H1 (cell line): ENCODE measurements at regions not wholly inside any gene's neighbourhood (a gene's known extent, or its start where the extent isn't known, plus 50 kb on each side); places are given as distances from the start of the nearest gene placed in this dataset.

Experiments
- CTCF ChIA-PET: fragments of 300-600 bp; sonication (Branson Sonifier 250); formaldehyde crosslinking; loops from one replicate; lab custom pipeline; 2021; ENCODE audit not compliant: partially characterized antibody; lab: Charles Lee
- POLR2A ChIA-PET: fragments of 300-600 bp; sonication (Branson Sonifier 250); formaldehyde crosslinking; loops from one replicate; lab custom pipeline; 2021; ENCODE audit warnings: inconsistent platforms; ENCODE audit not compliant: partially characterized antibody; lab: Charles Lee
- DNase-seq, 2 experiments: peaks; one replicate each; pipeline versions ENCODE4 v3.0.0 to v3.0.0-alpha.2; 2010 to 2022; ENCODE audit warnings: low spot score in 2 of 2, low read depth in 1 of 2, mixed read lengths in 1 of 2
- FAIRE-seq: peaks from 2 replicates; lab custom pipeline; 2011; peaks lifted over from hg19 to GRCh38; lab: Jason Lieb, UNC
- H2AFZ ChIP-seq: 2 replicates; pipeline ENCODE4 v1.8.1; 2012; ENCODE audit warnings: low read length, inconsistent platforms
- H2AK5ac ChIP-seq: 2 replicates; pipeline ENCODE4 v1.6.1; 2013; ENCODE audit warnings: low read depth, low read length
- H2BK120ac ChIP-seq: replicated peaks from 2 replicates; pipeline ENCODE3; 2013; ENCODE audit warnings: low read depth, low read length, inconsistent platforms
- H2BK12ac ChIP-seq: 2 replicates; pipeline ENCODE4 v1.6.1; 2013; ENCODE audit warnings: low read depth, low read length
- H2BK15ac ChIP-seq: 2 replicates; pipeline ENCODE4 v1.6.1; 2013; ENCODE audit warnings: low read length
- H2BK20ac ChIP-seq: 2 replicates; pipeline ENCODE4 v1.6.1; 2013; ENCODE audit warnings: low read length
- H2BK5ac ChIP-seq: 2 replicates; pipeline ENCODE4 v1.6.1; 2013; ENCODE audit warnings: low read depth, low read length
- H3K14ac ChIP-seq: 2 replicates; pipeline ENCODE4 v1.6.1; 2013; ENCODE audit warnings: inconsistent platforms; ENCODE audit not compliant: insufficient read length
- H3K18ac ChIP-seq: 2 replicates; pipeline ENCODE4 v1.6.1; 2013; ENCODE audit warnings: low read length; ENCODE audit errors: extremely low read depth
- H3K23ac ChIP-seq: 2 replicates; pipeline ENCODE4 v1.6.1; 2013; ENCODE audit warnings: inconsistent platforms; ENCODE audit not compliant: insufficient read length
- H3K23me2 ChIP-seq: 2 replicates; pipeline ENCODE4 v1.6.1; 2013; ENCODE audit warnings: low read depth, low read length
- H3K27ac ChIP-seq: 2 replicates; pipeline ENCODE4 v1.6.1; 2011; ENCODE audit warnings: low read depth, low read length, inconsistent platforms
- H3K27me3 ChIP-seq, 4 experiments: replicated peaks in 1 of 4; 1 replicate in 1 of 4; 2 replicates in 3 of 4; pipeline versions ENCODE4 v1.6.1 to v1.8.1; 2011 to 2013; ENCODE audit warnings: low read length in 3 of 4, mild to moderate bottlenecking in 3 of 4, inconsistent platforms in 2 of 4, mixed read lengths in 2 of 4, moderate library complexity in 1 of 4; ENCODE audit not compliant: control insufficient read depth in 3 of 4, insufficient read depth in 3 of 4; ENCODE audit errors: extremely low read depth in 1 of 4
- H3K36me3 ChIP-seq, 4 experiments: 2 replicates each; pipeline versions ENCODE4 v1.6.1 to v1.8.1; 2011 to 2013; ENCODE audit warnings: mild to moderate bottlenecking in 4 of 4, low read length in 3 of 4, moderate library complexity in 2 of 4, control low read depth in 1 of 4, inconsistent platforms in 1 of 4; ENCODE audit not compliant: insufficient read depth in 4 of 4, control insufficient read depth in 2 of 4
- H3K4ac ChIP-seq: replicated peaks from 2 replicates; pipeline ENCODE3; 2013; ENCODE audit warnings: low read length, low read depth, mixed read lengths, inconsistent platforms; ENCODE audit not compliant: insufficient read length
- H3K4me1 ChIP-seq, 4 experiments: replicated peaks in 1 of 4; 1 replicate in 1 of 4; 2 replicates in 3 of 4; pipeline versions ENCODE4 v1.6.1 to v1.8.1; 2011 to 2013; ENCODE audit warnings: low read length in 3 of 4, inconsistent platforms in 2 of 4, mixed read lengths in 1 of 4; ENCODE audit not compliant: insufficient read depth in 4 of 4, control insufficient read depth in 3 of 4
- H3K4me2 ChIP-seq, 2 experiments: 2 replicates each; pipeline versions ENCODE4 v1.6.1 to v1.8.1; 2011 to 2013; ENCODE audit warnings: low read depth in 2 of 2, low read length in 2 of 2, control low read depth in 1 of 2, inconsistent platforms in 1 of 2, mild to moderate bottlenecking in 1 of 2; ENCODE audit not compliant: insufficient read depth in 1 of 2
- H3K4me3 ChIP-seq, 4 experiments: fragments of 200-600, 300-600 bp in 1 of 4; sonication (generic), shearing (Covaris generic), sonication (Bioruptor Twin) in 1 of 4; 2 replicates each; pipeline versions ENCODE4 v1.5.1 to v1.8.1; 2011 to 2016; ENCODE audit warnings: low read length in 4 of 4, low read depth in 3 of 4, control low read depth in 2 of 4, inconsistent platforms in 2 of 4, mild to moderate bottlenecking in 2 of 4, mixed read lengths in 1 of 4, moderate library complexity in 1 of 4; ENCODE audit not compliant: insufficient read depth in 2 of 4; ENCODE audit errors: extremely low read depth in 1 of 4
- H3K56ac ChIP-seq: replicated peaks from 2 replicates; pipeline ENCODE3; 2013; ENCODE audit warnings: low read depth, mild to moderate bottlenecking, mixed read lengths, low read length, inconsistent platforms; ENCODE audit not compliant: insufficient read length
- H3K79me1 ChIP-seq: 2 replicates; pipeline ENCODE4 v1.6.1; 2013; ENCODE audit warnings: low read depth, low read length, control low read depth
- H3K79me2 ChIP-seq, 2 experiments: 2 replicates each; pipeline versions ENCODE4 v1.6.1 to v1.8.1; 2012 to 2013; ENCODE audit warnings: low read length in 2 of 2, mild to moderate bottlenecking in 2 of 2, inconsistent platforms in 1 of 2; ENCODE audit not compliant: insufficient read depth in 2 of 2, control insufficient read depth in 1 of 2
- H3K9ac ChIP-seq, 4 experiments: replicated peaks in 1 of 4; 1 replicate in 1 of 4; 2 replicates in 3 of 4; pipeline versions ENCODE4 v1.6.1 to v1.8.1; 2011 to 2013; ENCODE audit warnings: low read depth in 3 of 4, low read length in 3 of 4, control low read depth in 2 of 4, mild to moderate bottlenecking in 2 of 4, moderate library complexity in 2 of 4, inconsistent platforms in 1 of 4; ENCODE audit errors: extremely low read depth in 1 of 4
- H3K9me3 ChIP-seq, 2 experiments: 2 replicates each; pipeline versions ENCODE4 v1.6.1 to v1.8.1; 2012 to 2013; ENCODE audit warnings: mild to moderate bottlenecking in 2 of 2, moderate library complexity in 2 of 2, control low read depth in 1 of 2, inconsistent platforms in 1 of 2, low read depth in 1 of 2, low read length in 1 of 2, mixed read lengths in 1 of 2; ENCODE audit not compliant: insufficient read depth in 2 of 2
- H4K20me1 ChIP-seq, 2 experiments: replicated peaks in 1 of 2; 2 replicates each; pipeline versions ENCODE3 to v1.8.1; 2011 to 2013; ENCODE audit warnings: inconsistent platforms in 2 of 2, low read length in 2 of 2, mild to moderate bottlenecking in 1 of 2; ENCODE audit not compliant: insufficient read depth in 2 of 2, control insufficient read depth in 1 of 2
- H4K5ac ChIP-seq: 2 replicates; pipeline ENCODE4 v1.6.1; 2013; ENCODE audit warnings: low read length, low read depth, mixed read lengths, inconsistent platforms; ENCODE audit not compliant: insufficient read length
- H4K8ac ChIP-seq: 2 replicates; pipeline ENCODE4 v1.8.0; 2013; ENCODE audit warnings: mild to moderate bottlenecking, moderate library complexity, low read length, inconsistent platforms; ENCODE audit not compliant: insufficient read depth; ENCODE audit errors: extremely low read depth
- H4K91ac ChIP-seq: replicated peaks from 2 replicates; pipeline ENCODE3; 2013; ENCODE audit warnings: low read length, mixed read lengths, inconsistent platforms; ENCODE audit not compliant: insufficient read length
- ATF3 ChIP-seq: IDR thresholded peaks from 2 replicates; pipeline ENCODE4 v1.6.1; 2011; ENCODE audit warnings: low read depth, mild to moderate bottlenecking, low read length; ENCODE audit not compliant: insufficient read depth
- KDM4A ChIP-seq: IDR thresholded peaks from one replicate; pipeline ENCODE4 v1.7.1; 2012; ENCODE audit warnings: low read depth, mild to moderate bottlenecking, moderate library complexity, low read length, inconsistent platforms; ENCODE audit not compliant: severe bottlenecking
- MAX ChIP-seq: IDR thresholded peaks from 2 replicates; pipeline ENCODE4 v1.6.1; 2012; ENCODE audit warnings: inconsistent platforms
- RFX5 ChIP-seq: IDR thresholded peaks from 2 replicates; pipeline ENCODE4 v1.6.1; 2011; ENCODE audit warnings: low read depth, low read length, improper control_type of control experiment, borderline replicate concordance
- SAP30 ChIP-seq: fragments of 300-600 bp; sonication (generic); IDR thresholded peaks from 2 replicates; pipeline ENCODE4 v1.7.1; 2012; ENCODE audit warnings: low read length, moderate library complexity, mild to moderate bottlenecking, inconsistent platforms; ENCODE audit not compliant: insufficient read depth, insufficient replicate concordance
- ZNF274 ChIP-seq: IDR thresholded peaks from 2 replicates; pipeline ENCODE4 v1.7.0; 2012; ENCODE audit warnings: low read length, borderline replicate concordance; ENCODE audit errors: extremely low read depth
- WGBS, 2 experiments: shearing (Covaris generic) in 1 of 2; methylation state at CpG; one replicate each; pipeline versions ENCODE4 v1.1.6 to v1.1.7; 2013 to 2015; ENCODE audit warnings: low lambda C conversion rate in 2 of 2, mixed read lengths in 2 of 2, inconsistent platforms in 1 of 2, low coverage in 1 of 2, missing lambda C conversion rate in 1 of 2; ENCODE audit not compliant: insufficient replicate concordance in 2 of 2, insufficient coverage in 1 of 2, insufficient read length in 1 of 2; ENCODE audit errors: extremely low coverage in 1 of 2, missing lambda C conversion rate in 1 of 2; 5-methylcytosine and 5-hydroxymethylcytosine counted together

- ChIA-PET CTCF (no interaction called here), POLR2A (no interaction called here)
- no peak overlapping the region for H3K4me2 ChIP-seq
- H3K23me2 ChIP-seq: no peaks in the 10 kb centered on the region
- H3K9me3 ChIP-seq: peaks cover 11 to 15% of the 10 kb centered on the region in 2 experiments
- H2BK120ac ChIP-seq: no peak overlapping the region
- H4K5ac ChIP-seq: no peak overlapping the region
- no peaks in the 10 kb centered on the region for H3K79me2 ChIP-seq
- no peak overlapping the region for H4K91ac ChIP-seq
- no peak overlapping the region for H4K8ac ChIP-seq
- no peak overlapping the region for H3K9ac ChIP-seq
- no peak overlapping the region for H3K4me3 ChIP-seq
- no peak overlapping the region for H3K56ac ChIP-seq
- H3K79me1 ChIP-seq: no peaks in the 10 kb centered on the region
- FAIRE-seq (no peak), DNase-seq (no peak)
- H3K23ac ChIP-seq: no peak overlapping the region
- H3K36me3 ChIP-seq: no peaks in the 10 kb centered on the region
- H2BK20ac ChIP-seq: no peak overlapping the region
- no peaks in the 10 kb centered on the region for H3K4me1 ChIP-seq
- no peak overlapping the region for H2AK5ac ChIP-seq
- H2AFZ ChIP-seq: no peak overlapping the region
- H2BK15ac ChIP-seq: no peak overlapping the region
- H3K27ac ChIP-seq: no peak overlapping the region
- H2BK12ac ChIP-seq: no peak overlapping the region
- WGBS, 2 experiments: 91% methylated on average over 4 of the region's 4 CpGs; no CpG with 5 or more reads in 1 of the 2 experiments
- no peaks in the 10 kb centered on the region for H3K27me3 ChIP-seq
- no peak overlapping the region for H3K4ac ChIP-seq
- no peaks in the 10 kb centered on the region for H4K20me1 ChIP-seq
- no peak for TF ChIP-seq ATF3
- TF ChIP-seq SAP30: no peak
- no peak for TF ChIP-seq KDM4A
- no peak for TF ChIP-seq MAX
- TF ChIP-seq RFX5: no peak
- TF ChIP-seq ZNF274: no peak
- H3K14ac ChIP-seq: no peak overlapping the region
- no peak overlapping the region for H3K18ac ChIP-seq
- no peak overlapping the region for H2BK5ac ChIP-seq
Observed at GRCh38 chr17:5958850-5959249, 111.3 kb upstream of the WSCD1 start.
